ENCODE measurements at regions not wholly inside any gene's neighbourhood (a gene's known extent, or its start where the extent isn't known, plus 50 kb on each side); places are given as distances from the start of the nearest gene placed in this dataset.
A peak's percentile ranks its signal among the peaks of the same experiment; 100 is the strongest.

DNA sequence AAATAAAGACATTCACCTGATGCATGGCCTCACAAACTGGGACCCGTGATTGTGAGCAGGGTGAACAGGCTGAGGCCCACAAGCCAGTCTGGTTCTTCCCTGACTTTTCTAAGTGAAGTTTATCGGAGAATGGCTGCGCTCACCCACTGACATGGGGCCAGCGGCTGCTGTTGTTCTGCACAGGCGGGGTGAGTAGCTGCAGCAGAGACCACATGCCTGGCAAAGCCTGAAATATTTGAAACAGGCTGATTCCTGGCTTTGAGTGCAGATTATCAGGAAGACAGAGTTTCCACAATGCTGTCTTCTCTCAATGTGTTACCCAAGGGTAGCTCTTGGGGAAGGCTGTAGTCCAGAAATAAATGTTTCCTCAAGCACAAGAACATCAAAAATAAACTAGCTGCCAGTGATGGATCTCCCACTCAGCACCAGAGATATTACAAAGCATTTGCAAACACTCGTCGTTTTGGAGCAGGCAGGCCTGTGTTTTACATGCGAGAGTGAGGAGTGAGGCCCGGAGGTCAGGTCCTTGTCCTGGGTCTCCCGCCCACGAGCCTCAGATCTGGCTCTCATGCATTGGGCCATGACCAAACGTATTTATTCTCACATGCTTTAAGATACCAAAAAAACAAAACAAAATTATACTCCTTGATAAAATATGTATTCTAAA lies 647.1 kb downstream of the GALR1 start:
- Histone ChIP-seq H3K27ac (ENCODE audit: low read length) (no peak overlapping the region), H3K27me3 (replicated peaks in 1 of 2; ENCODE audit: control insufficient read depth in 2 of 2, extremely low read depth in 1 of 2, insufficient read depth in 2 of 2, low read length in 1 of 2) (peaks cover 10 to 18% of the 10 kb centered on the region in 2 experiments), H3K4me1 (ENCODE audit: control insufficient read depth in 1 of 2, extremely low read depth in 1 of 2, insufficient read depth in 2 of 2, low read length in 2 of 2) (peaks cover 2 to 10% of the 10 kb centered on the region in 2 experiments), H3K9me3 (no peaks in the 10 kb centered on the region), H3K4me3 (ENCODE audit: control insufficient read depth in 1 of 2, extremely low read depth in 1 of 2, low read length in 1 of 2) (no peak overlapping the region), H3K36me3 (ENCODE audit: control insufficient read depth in 2 of 2, extremely low read depth in 1 of 2, insufficient read depth in 1 of 2, low read length in 1 of 2) (no peaks in the 10 kb centered on the region)
- H3K36me3 Mint-ChIP-seq: no peaks in the 10 kb centered on the region
- H3K27me3 Mint-ChIP-seq: peaks cover 24 to 30% of the 10 kb centered on the region in 2 donors
- no peak for DNase-seq
- ATAC-seq (replicated peaks in 1 of 4): no peak
- no peaks in the 10 kb centered on the region for H3K9me3 Mint-ChIP-seq
- no peak overlapping the region for H3K4me3 Mint-ChIP-seq
- WGBS (ENCODE audit: insufficient coverage): 92% methylated on average over 5 of the region's 12 CpGs
- ChIA-PET POLR2A (no interaction called here), CTCF (no interaction called here)
- peaks cover 6 to 7% (median 6%) of the 10 kb centered on the region in 3 donors for H3K4me1 Mint-ChIP-seq
- H3K27ac Mint-ChIP-seq: no peak overlapping the region

DNA sequence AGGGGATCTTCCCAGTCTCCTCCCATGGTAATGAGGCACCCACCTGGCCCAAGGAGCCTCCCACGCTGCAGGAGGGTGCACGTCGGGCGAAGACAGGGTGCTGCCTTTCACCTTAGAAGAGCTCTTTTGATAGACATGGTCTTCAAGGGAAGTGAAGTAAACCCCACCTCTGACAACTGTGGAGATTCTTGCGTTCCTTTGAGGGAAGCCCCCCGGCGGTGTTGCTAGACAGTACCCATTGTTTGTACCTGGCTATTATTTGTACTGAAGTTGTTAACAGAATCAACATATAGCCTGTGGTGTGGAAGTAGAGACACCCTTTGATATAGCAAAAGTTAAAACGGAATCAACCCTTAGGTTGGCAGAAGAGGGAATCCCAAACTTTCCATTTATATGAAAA lies 648.0 kb downstream of the GALR1 start:
- Histone ChIP-seq H3K27ac (ENCODE audit: low read length) (no peak overlapping the region), H3K27me3 (replicated peaks in 1 of 2; ENCODE audit: control insufficient read depth in 2 of 2, extremely low read depth in 1 of 2, insufficient read depth in 2 of 2, low read length in 1 of 2) (peaks cover 10 to 18% of the 10 kb centered on the region in 2 experiments), H3K4me1 (ENCODE audit: control insufficient read depth in 1 of 2, extremely low read depth in 1 of 2, insufficient read depth in 2 of 2, low read length in 2 of 2) (peaks cover 2 to 10% of the 10 kb centered on the region in 2 experiments), H3K36me3 (ENCODE audit: control insufficient read depth in 2 of 2, extremely low read depth in 1 of 2, insufficient read depth in 1 of 2, low read length in 1 of 2) (no peaks in the 10 kb centered on the region), H3K4me3 (ENCODE audit: control insufficient read depth in 1 of 2, extremely low read depth in 1 of 2, low read length in 1 of 2) (no peak overlapping the region), H3K9me3 (no peaks in the 10 kb centered on the region)
- DNase-seq (no peak), ATAC-seq (replicated peaks in 1 of 4) (no peak)
- Mint-ChIP-seq H3K4me3 (no peak overlapping the region), H3K27ac (no peak overlapping the region), H3K4me1 (peaks cover 6 to 7% (median 6%) of the 10 kb centered on the region in 3 donors), H3K9me3 (no peaks in the 10 kb centered on the region), H3K27me3 (peaks cover 24 to 30% of the 10 kb centered on the region in 2 donors), H3K36me3 (no peaks in the 10 kb centered on the region)
- 95% methylated on average over 4 of the region's 8 CpGs for WGBS (ENCODE audit: insufficient coverage)
- ChIA-PET POLR2A (no interaction called here), CTCF (no interaction called here)

DNA sequence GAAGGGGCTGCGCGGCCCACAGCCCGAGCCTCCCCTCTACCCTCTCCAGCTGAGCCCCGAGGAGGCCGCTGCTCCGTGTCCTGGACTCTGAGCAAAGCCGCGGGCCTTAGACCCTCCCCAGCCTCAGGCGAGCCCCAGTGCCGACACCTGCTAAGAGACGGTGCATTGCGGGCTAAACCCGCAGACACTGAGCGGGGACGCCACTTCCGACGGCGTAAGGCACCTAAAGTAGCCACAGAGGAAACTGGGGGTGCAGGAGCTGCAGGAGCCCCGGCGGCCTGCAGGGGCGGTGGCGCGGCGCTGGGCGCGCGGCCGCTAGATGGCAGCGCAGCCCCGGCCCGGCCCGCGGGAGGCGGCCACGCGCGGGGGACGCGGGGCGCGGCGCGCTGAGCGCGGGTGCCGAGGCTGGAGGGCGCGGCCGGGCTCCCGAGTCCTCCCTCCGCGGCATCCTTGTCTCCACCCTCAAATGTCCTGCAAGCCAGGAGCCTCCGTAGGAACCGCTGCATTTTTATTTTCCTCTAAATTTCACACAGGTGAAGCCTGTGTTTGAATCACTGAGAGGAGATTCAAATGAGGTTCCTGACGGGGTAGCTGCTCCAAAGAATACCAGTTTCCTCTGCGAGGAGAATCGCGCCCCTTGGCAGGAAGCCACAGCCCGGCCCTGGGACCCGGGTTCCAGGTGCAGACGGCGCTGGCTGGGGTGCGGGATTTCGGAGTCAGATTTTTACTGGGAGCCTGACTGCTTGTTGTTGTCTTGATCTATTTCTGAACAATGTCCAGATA lies 650.5 kb downstream of the GALR1 start:
- ATAC-seq (replicated peaks in 1 of 4): peak; percentile 95 to 97 (median 96)
- 3% methylated on average over 52 of the region's 64 CpGs for WGBS (ENCODE audit: insufficient coverage)
- ChIA-PET CTCF (interaction anchor here (0.9 to 1.1 kb wide), 2 partner anchors 9 kb away, joined by 3 read pairs; no protein-coding TSS in a partner anchor), POLR2A (no interaction called here)
- Histone ChIP-seq H3K4me1 (ENCODE audit: control insufficient read depth in 1 of 2, extremely low read depth in 1 of 2, insufficient read depth in 2 of 2, low read length in 2 of 2) (peaks cover 2 to 10% of the 10 kb centered on the region in 2 experiments), H3K36me3 (ENCODE audit: control insufficient read depth in 2 of 2, extremely low read depth in 1 of 2, insufficient read depth in 1 of 2, low read length in 1 of 2) (no peaks in the 10 kb centered on the region), H3K9me3 (no peaks in the 10 kb centered on the region), H3K27ac (ENCODE audit: low read length) (no peak overlapping the region), H3K27me3 (replicated peaks in 1 of 2; ENCODE audit: control insufficient read depth in 2 of 2, extremely low read depth in 1 of 2, insufficient read depth in 2 of 2, low read length in 1 of 2) (peaks cover 9 to 18% of the 10 kb centered on the region in 2 experiments), H3K4me3 (ENCODE audit: control insufficient read depth in 1 of 2, extremely low read depth in 1 of 2, low read length in 1 of 2) (peak overlapping the region; percentile 21 to 38)
- Mint-ChIP-seq H3K9me3 (no peaks in the 10 kb centered on the region), H3K4me3 (peak overlapping the region; percentile 49 to 59 (median 52)), H3K4me1 (peaks cover 6 to 7% (median 6%) of the 10 kb centered on the region in 3 donors), H3K27ac (no peak overlapping the region), H3K27me3 (peaks cover 18 to 19% of the 10 kb centered on the region in 2 donors), H3K36me3 (no peaks in the 10 kb centered on the region)
- DNase-seq: peak; percentile 7 to 72 (median 40)

DNA sequence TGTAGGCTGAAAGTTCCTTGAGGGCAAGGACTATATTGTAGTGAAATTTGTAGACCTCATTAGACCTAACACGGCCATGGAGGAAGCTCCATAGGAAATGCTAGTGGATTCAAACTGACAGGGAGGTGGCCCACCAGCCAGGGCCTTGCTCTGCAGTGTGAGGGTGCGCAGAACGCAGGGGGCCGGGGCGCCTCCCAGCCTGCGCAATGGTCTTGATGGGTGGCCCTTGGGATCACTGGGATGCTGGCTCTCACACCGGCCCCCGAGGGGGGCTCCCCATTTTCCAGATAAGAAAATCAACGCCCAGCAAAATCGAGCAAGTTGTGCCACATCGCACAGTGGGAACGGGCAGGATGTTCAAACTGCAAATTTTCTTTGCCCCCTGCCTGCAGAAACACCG lies 655.4 kb downstream of the GALR1 start:
- ChIA-PET CTCF (no interaction called here), POLR2A (no interaction called here)
- Histone ChIP-seq H3K4me3 (ENCODE audit: control insufficient read depth in 1 of 2, extremely low read depth in 1 of 2, low read length in 1 of 2) (no peak overlapping the region), H3K27me3 (replicated peaks in 1 of 2; ENCODE audit: control insufficient read depth in 2 of 2, extremely low read depth in 1 of 2, insufficient read depth in 2 of 2, low read length in 1 of 2) (peaks cover 0 to 9% of the 10 kb centered on the region in 2 experiments), H3K27ac (ENCODE audit: low read length) (no peak overlapping the region), H3K4me1 (ENCODE audit: control insufficient read depth in 1 of 2, extremely low read depth in 1 of 2, insufficient read depth in 2 of 2, low read length in 2 of 2) (peaks cover 2 to 5% of the 10 kb centered on the region in 2 experiments), H3K9me3 (no peaks in the 10 kb centered on the region), H3K36me3 (ENCODE audit: control insufficient read depth in 2 of 2, extremely low read depth in 1 of 2, insufficient read depth in 1 of 2, low read length in 1 of 2) (no peaks in the 10 kb centered on the region)
- H3K4me1 Mint-ChIP-seq: peaks cover under 1 to 3% (median 2%) of the 10 kb centered on the region in 3 donors
- H3K27ac Mint-ChIP-seq: no peak overlapping the region
- H3K27me3 Mint-ChIP-seq: peaks cover 3 to 6% of the 10 kb centered on the region in 2 donors
- no peaks in the 10 kb centered on the region for H3K9me3 Mint-ChIP-seq
- DNase-seq (no peak), ATAC-seq (replicated peaks in 1 of 4) (no peak)
- 86% methylated on average over 11 of the region's 13 CpGs for WGBS (ENCODE audit: insufficient coverage)
- H3K36me3 Mint-ChIP-seq: no peaks in the 10 kb centered on the region
- no peak overlapping the region for H3K4me3 Mint-ChIP-seq

DNA sequence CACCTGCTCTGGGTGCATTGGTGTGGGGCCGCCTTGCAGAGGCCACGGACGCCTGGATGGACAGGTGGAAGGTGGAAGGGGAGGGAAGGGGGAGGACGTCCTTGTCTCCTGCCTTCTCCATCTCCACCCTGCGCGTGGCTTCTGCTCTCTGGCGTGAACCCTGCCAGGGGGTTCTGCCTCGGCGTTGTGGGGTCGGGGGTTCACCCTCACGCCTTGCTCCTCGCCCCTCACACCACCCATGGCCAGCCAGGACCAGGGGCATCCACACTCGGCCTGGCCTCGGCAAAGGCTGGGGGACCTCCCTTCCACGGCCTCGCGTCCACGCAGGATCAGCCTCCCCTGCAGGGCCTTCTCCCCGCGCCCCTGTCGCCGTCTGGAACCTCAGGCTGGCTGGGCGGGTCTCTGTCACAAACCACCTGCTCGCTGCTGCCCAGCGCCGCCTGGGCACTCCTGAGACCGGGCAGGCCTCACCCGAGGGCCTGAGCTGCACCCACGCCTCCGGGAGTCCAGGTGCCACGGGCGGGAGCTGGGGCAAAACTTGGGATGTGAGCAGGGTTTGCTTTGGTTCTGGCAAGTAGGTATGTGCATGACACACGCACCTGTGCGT lies 655.9 kb downstream of the GALR1 start:
- H3K27ac Mint-ChIP-seq: no peak overlapping the region
- H3K27me3 Mint-ChIP-seq: peaks cover 3 to 6% of the 10 kb centered on the region in 2 donors
- no peak overlapping the region for H3K4me3 Mint-ChIP-seq
- WGBS (ENCODE audit: insufficient coverage): 90% methylated on average over 28 of the region's 34 CpGs
- DNase-seq (no peak), ATAC-seq (replicated peaks in 1 of 4) (no peak)
- Histone ChIP-seq H3K36me3 (ENCODE audit: control insufficient read depth in 2 of 2, extremely low read depth in 1 of 2, insufficient read depth in 1 of 2, low read length in 1 of 2) (no peaks in the 10 kb centered on the region), H3K4me3 (ENCODE audit: control insufficient read depth in 1 of 2, extremely low read depth in 1 of 2, low read length in 1 of 2) (no peak overlapping the region), H3K9me3 (no peaks in the 10 kb centered on the region), H3K27me3 (replicated peaks in 1 of 2; ENCODE audit: control insufficient read depth in 2 of 2, extremely low read depth in 1 of 2, insufficient read depth in 2 of 2, low read length in 1 of 2) (peaks cover 0 to 6% of the 10 kb centered on the region in 2 experiments), H3K27ac (ENCODE audit: low read length) (no peak overlapping the region), H3K4me1 (ENCODE audit: control insufficient read depth in 1 of 2, extremely low read depth in 1 of 2, insufficient read depth in 2 of 2, low read length in 2 of 2) (peaks cover 0 to under 1% of the 10 kb centered on the region in 2 experiments)
- H3K36me3 Mint-ChIP-seq: no peaks in the 10 kb centered on the region
- no peaks in the 10 kb centered on the region for H3K9me3 Mint-ChIP-seq
- ChIA-PET CTCF (no interaction called here), POLR2A (no interaction called here)
- no peaks in the 10 kb centered on the region for H3K4me1 Mint-ChIP-seq

DNA sequence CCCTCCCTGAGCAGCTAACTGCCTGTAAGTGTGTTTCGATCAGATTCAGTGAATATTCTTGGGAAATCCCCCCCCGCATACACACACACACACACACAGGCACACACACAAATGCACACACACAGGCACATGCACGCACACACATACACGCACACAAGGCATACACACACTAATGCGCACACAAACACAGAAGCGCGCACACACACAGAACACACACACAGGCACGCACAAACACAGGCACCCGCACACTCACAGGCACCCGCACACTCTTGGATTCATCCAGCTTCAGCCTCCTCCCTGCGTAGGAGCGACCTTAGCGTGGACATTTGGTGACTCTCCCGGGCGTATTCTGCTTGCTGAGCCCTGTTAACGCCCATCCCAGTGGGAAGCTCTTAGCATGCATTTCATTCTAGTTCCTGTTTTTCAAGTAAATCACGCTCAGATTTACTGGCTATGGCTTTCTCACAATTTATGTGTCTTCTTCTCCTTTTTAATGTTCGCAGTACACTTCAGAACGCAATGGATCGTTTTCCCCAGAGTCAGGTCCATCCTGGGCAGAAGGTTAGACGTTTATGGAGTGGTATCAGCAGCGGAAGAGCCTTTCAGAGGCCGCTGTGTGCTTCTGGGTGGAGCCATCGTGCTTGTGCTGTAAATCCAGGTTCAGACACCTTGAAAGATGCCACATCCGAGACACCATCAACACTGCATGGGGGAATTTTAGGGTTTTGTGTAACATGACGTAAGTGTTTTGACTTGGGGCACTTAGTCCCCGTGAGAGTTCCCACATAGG lies 656.6 kb downstream of the GALR1 start:
- no peak for ATAC-seq (replicated peaks in 1 of 4)
- no peaks in the 10 kb centered on the region for H3K9me3 ChIP-seq
- CTCF ChIA-PET: no interaction called here
- POLR2A ChIA-PET: no interaction called here
- Mint-ChIP-seq H3K27me3 (peaks cover 9 to 11% of the 10 kb centered on the region in 2 donors), H3K36me3 (no peaks in the 10 kb centered on the region), H3K9me3 (no peaks in the 10 kb centered on the region), H3K4me1 (no peaks in the 10 kb centered on the region), H3K4me3 (no peak overlapping the region), H3K27ac (no peak overlapping the region)
- no peak overlapping the region for H3K27ac ChIP-seq (ENCODE audit: low read length)
- 63% methylated on average over 18 of the region's 27 CpGs for WGBS (ENCODE audit: insufficient coverage)
- H3K36me3 ChIP-seq (ENCODE audit: control insufficient read depth in 2 of 2, extremely low read depth in 1 of 2, insufficient read depth in 1 of 2, low read length in 1 of 2): no peaks in the 10 kb centered on the region
- H3K27me3 ChIP-seq (replicated peaks in 1 of 2; ENCODE audit: control insufficient read depth in 2 of 2, extremely low read depth in 1 of 2, insufficient read depth in 2 of 2, low read length in 1 of 2): peaks cover 0 to 6% of the 10 kb centered on the region in 2 experiments
- no peak overlapping the region for H3K4me3 ChIP-seq (ENCODE audit: control insufficient read depth in 1 of 2, extremely low read depth in 1 of 2, low read length in 1 of 2)
- H3K4me1 ChIP-seq (ENCODE audit: control insufficient read depth in 1 of 2, extremely low read depth in 1 of 2, insufficient read depth in 2 of 2, low read length in 2 of 2): no peaks in the 10 kb centered on the region
- no peak for DNase-seq
